Panc1 (cell line): ENCODE measurements at regions not wholly inside any gene's neighbourhood (a gene's known extent, or its start where the extent isn't known, plus 50 kb on each side); places are given as distances from the start of the nearest gene placed in this dataset.

ENCODE experiments used
- TCF7L2 ChIP-seq: IDR thresholded peaks from 2 replicates; pipeline ENCODE4 v1.6.1; 2011; ENCODE audit warnings: mild to moderate bottlenecking, low read depth, low read length, inconsistent platforms
- TF ChIP-seq, protein P1 (sequence below): fragments of 450-650 bp; IDR thresholded peaks from 2 replicates; pipeline ENCODE4 v1.5.1; 2017; ENCODE audit warnings: mild to moderate bottlenecking

DNA sequence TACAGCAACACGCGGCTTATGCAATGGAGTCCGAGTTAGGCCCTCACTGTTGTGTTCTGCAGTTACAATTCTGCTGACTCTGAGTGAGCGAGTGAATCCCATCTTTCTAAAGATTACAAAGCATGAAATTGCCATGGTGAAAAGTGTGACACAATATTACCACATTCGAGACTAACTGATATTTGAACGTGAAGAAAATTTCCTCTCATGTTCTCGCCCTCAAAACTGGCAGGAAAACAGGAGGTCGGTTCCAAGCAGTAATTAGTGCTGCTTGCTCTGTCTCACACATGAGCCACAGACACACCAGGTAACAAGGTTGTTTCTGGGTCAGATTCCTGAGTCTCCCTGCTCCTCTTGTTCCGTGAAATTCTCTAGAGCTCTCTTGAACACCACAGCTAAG, 93.7 kb upstream of the RIOK3 start:
- no peak for TF ChIP-seq TCF7L2
- TF ChIP-seq, protein P1, sequence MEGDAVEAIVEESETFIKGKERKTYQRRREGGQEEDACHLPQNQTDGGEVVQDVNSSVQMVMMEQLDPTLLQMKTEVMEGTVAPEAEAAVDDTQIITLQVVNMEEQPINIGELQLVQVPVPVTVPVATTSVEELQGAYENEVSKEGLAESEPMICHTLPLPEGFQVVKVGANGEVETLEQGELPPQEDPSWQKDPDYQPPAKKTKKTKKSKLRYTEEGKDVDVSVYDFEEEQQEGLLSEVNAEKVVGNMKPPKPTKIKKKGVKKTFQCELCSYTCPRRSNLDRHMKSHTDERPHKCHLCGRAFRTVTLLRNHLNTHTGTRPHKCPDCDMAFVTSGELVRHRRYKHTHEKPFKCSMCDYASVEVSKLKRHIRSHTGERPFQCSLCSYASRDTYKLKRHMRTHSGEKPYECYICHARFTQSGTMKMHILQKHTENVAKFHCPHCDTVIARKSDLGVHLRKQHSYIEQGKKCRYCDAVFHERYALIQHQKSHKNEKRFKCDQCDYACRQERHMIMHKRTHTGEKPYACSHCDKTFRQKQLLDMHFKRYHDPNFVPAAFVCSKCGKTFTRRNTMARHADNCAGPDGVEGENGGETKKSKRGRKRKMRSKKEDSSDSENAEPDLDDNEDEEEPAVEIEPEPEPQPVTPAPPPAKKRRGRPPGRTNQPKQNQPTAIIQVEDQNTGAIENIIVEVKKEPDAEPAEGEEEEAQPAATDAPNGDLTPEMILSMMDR = no peak
